ENCODE measurements at regions not wholly inside any gene's neighbourhood (a gene's known extent, or its start where the extent isn't known, plus 50 kb on each side); places are given as distances from the start of the nearest gene placed in this dataset.

- BruUV-seq (replicated peaks) = no TSS peak
- no peak overlapping the region for H2BK20ac ChIP-seq (ENCODE audit: low read depth, low read length)
- TF ChIP-seq MXI1 (IDR thresholded peaks at IDR 0.05; ENCODE audit: borderline replicate concordance, low read depth, low read length) (no peak), MAFK (IDR thresholded peaks at IDR 0.05; ENCODE audit: low read depth, low read length) (no peak), POLR2A (IDR thresholded peaks at IDR 0.05; ENCODE audit: low read depth, low read length) (no peak), RCOR1 (IDR thresholded peaks at IDR 0.05; ENCODE audit: insufficient replicate concordance, low read length) (no peak), MAZ (IDR thresholded peaks at IDR 0.05; ENCODE audit: borderline replicate concordance, low read depth, low read length) (no peak), CHD1 (IDR thresholded peaks at IDR 0.05; ENCODE audit: low read depth, low read length) (no peak), CEBPB (IDR thresholded peaks at IDR 0.05; ENCODE audit: low read depth, low read length) (no peak), ELK1 (IDR thresholded peaks at IDR 0.05; ENCODE audit: borderline replicate concordance, low read depth, low read length) (no peak), BHLHE40 (IDR thresholded peaks at IDR 0.05; ENCODE audit: low read depth, low read length) (no peak)
Measured at GRCh38 chr4:138092060-138092459, 150.1 kb downstream of the SLC7A11 start.

More at GRCh38 chr4:138092060-138092459, 150.1 kb downstream of the SLC7A11 start:
- Histone ChIP-seq H3K27ac (ENCODE audit: insufficient read depth, low read length) (no peak overlapping the region), H4K20me1 (ENCODE audit: insufficient read depth, low read length) (no peaks in the 10 kb centered on the region), H3K4me2 (ENCODE audit: low read depth, low read length) (no peak overlapping the region), H2AK5ac (ENCODE audit: low read depth, low read length) (no peak overlapping the region; the same call in 1 of the 2 replicates), H2AK9ac (replicated peaks; ENCODE audit: low read depth, low read length, poor library complexity) (no peak overlapping the region), H2AFZ (replicated peaks; ENCODE audit: low read length, poor library complexity) (no peak overlapping the region), H2BK5ac (ENCODE audit: low read depth, low read length, poor library complexity, severe bottlenecking) (no peak overlapping the region), H4K5ac (ENCODE audit: low read depth, low read length) (no peak overlapping the region), H3K14ac (replicated peaks; ENCODE audit: low read depth, low read length) (no peak overlapping the region), H2BK120ac (ENCODE audit: low read depth, low read length) (no peak overlapping the region), H4K91ac (ENCODE audit: insufficient read depth, low read depth, low read length) (no peak overlapping the region), H3K36me3 (ENCODE audit: control insufficient read depth, insufficient read depth, low read length) (no peaks in the 10 kb centered on the region), H3K79me1 (ENCODE audit: low read depth in 1 of 2, low read length in 2 of 2) (no peaks in the 10 kb centered on the region), H3K9me1 (ENCODE audit: insufficient read depth, low read length) (no peaks in the 10 kb centered on the region), H3K4me3 (ENCODE audit: insufficient read depth, low read depth, low read length) (no peak overlapping the region), H3K23ac (ENCODE audit: low read depth, low read length) (no peak overlapping the region), H3K4ac (ENCODE audit: low read depth, low read length) (no peak overlapping the region), H3K56ac (ENCODE audit: extremely low read depth, insufficient read depth, low read length) (no peak overlapping the region), H3K27me3 (ENCODE audit: control insufficient read depth, insufficient read depth, low read length) (no peaks in the 10 kb centered on the region), H3K9ac (ENCODE audit: low read depth, low read length) (no peak overlapping the region), H3K18ac (ENCODE audit: low read depth, low read length) (no peak overlapping the region), H3K4me1 (ENCODE audit: control insufficient read depth, insufficient read depth, low read length) (0 out of 2 replicates have a peak, but pooled peaks cover 2% of the 10 kb centered on the region), H2BK15ac (ENCODE audit: low read depth, low read length) (0 out of 3 replicates have a peak overlapping the region, but pooled peaks have one; percentile 49), H4K8ac (ENCODE audit: low read depth in 2 of 2, low read length in 2 of 2) (no peak overlapping the region), H3K9me3 (ENCODE audit: control insufficient read depth, insufficient read depth, low read length) (no peaks in the 10 kb centered on the region)
- dilution Hi-C loops (cut with HindIII; ENCODE audit: low sequenced_read_pairs, unreplicated experiment) = no loop called here
- ATAC-seq (ENCODE audit: low read depth) (no peak), DNase-seq (no peak)
- no CpG with 5 or more reads among the region's 6 CpGs for WGBS, 2 experiments (ENCODE audit: extremely low coverage in 2 of 2, insufficient read length in 1 of 2)
- ChIA-PET CTCF (no interaction called here), POLR2A (ENCODE audit: unreplicated experiment) (no interaction called here)
- in situ Hi-C loops (cut with MboI; ENCODE audit: low sequenced_read_pairs) = no loop called here
- intact Hi-C loops (cut with micrococcal nuclease) = loop anchor here (5.0 to 10.0 kb wide), 2 partner anchors 780 to 823 kb away; no protein-coding TSS in a partner anchor

Data from IMR-90 (cell line).